ENCODE measurements at regions not wholly inside any gene's neighbourhood (a gene's known extent, or its start where the extent isn't known, plus 50 kb on each side); places are given as distances from the start of the nearest gene placed in this dataset.

GRCh38 chrX:42129022-42129940 lies 205.9 kb upstream of the CASK start:
- Mint-ChIP-seq H3K27ac (no peak overlapping the region), H3K4me1 (peaks cover 13 to 27% (median 18%) of the 10 kb centered on the region in 3 donors), H3K4me3 (no peak overlapping the region), H3K9me3 (no peaks in the 10 kb centered on the region), H3K36me3 (no peaks in the 10 kb centered on the region), H3K27me3 (no peaks in the 10 kb centered on the region)

GRCh38 chrX:42128587-42128986 lies 205.2 kb upstream of the CASK start:
- H3K27me3 Mint-ChIP-seq = no peaks in the 10 kb centered on the region
- no peaks in the 10 kb centered on the region for H3K36me3 Mint-ChIP-seq
- no peak overlapping the region for H3K27ac Mint-ChIP-seq
- H3K9me3 Mint-ChIP-seq = no peaks in the 10 kb centered on the region
- peaks cover 19 to 33% (median 23%) of the 10 kb centered on the region in 3 donors for H3K4me1 Mint-ChIP-seq
- H3K4me3 Mint-ChIP-seq = no peak overlapping the region

- no peaks in the 10 kb centered on the region for H3K27me3 Mint-ChIP-seq
- H3K27ac Mint-ChIP-seq = peak overlapping the region in 2 of 3 donors; percentile 44 to 76
- H3K4me3 Mint-ChIP-seq = peak overlapping the region in 2 of 4 donors; percentile 43 to 70
- no peaks in the 10 kb centered on the region for H3K36me3 Mint-ChIP-seq
- H3K9me3 Mint-ChIP-seq = no peaks in the 10 kb centered on the region
- peaks cover 19 to 35% (median 23%) of the 10 kb centered on the region in 3 donors for H3K4me1 Mint-ChIP-seq
These were observed 204.7 kb upstream of the CASK start for GRCh38 chrX:42128020-42128419.

- peaks cover 19 to 35% (median 23%) of the 10 kb centered on the region in 3 donors for H3K4me1 Mint-ChIP-seq
- H3K4me3 Mint-ChIP-seq = peak overlapping the region in 2 of 4 donors; percentile 43 to 70
- no peaks in the 10 kb centered on the region for H3K27me3 Mint-ChIP-seq
- H3K27ac Mint-ChIP-seq = peak overlapping the region in 2 of 3 donors; percentile 44 to 76
- H3K36me3 Mint-ChIP-seq = no peaks in the 10 kb centered on the region
- H3K9me3 Mint-ChIP-seq = no peaks in the 10 kb centered on the region
These were observed 204.2 kb upstream of the CASK start for GRCh38 chrX:42127563-42127962.

GRCh38 chrX:42123369-42123768 lies 200.0 kb upstream of the CASK start:
- no peaks in the 10 kb centered on the region for H3K27me3 Mint-ChIP-seq
- H3K36me3 Mint-ChIP-seq = no peaks in the 10 kb centered on the region
- H3K27ac Mint-ChIP-seq = no peak overlapping the region
- peaks cover 0 to 2% (median 0%) of the 10 kb centered on the region in 3 donors for H3K9me3 Mint-ChIP-seq
- no peak overlapping the region for H3K4me3 Mint-ChIP-seq
- peaks cover 11 to 22% (median 13%) of the 10 kb centered on the region in 3 donors for H3K4me1 Mint-ChIP-seq

- H3K36me3 Mint-ChIP-seq = no peaks in the 10 kb centered on the region
- H3K27ac Mint-ChIP-seq = no peak overlapping the region
- no peak overlapping the region for H3K4me3 Mint-ChIP-seq
- peaks cover 1% of the 10 kb centered on the region for H3K27me3 Mint-ChIP-seq
- peaks cover 3 to 4% (median 4%) of the 10 kb centered on the region in 3 donors for H3K9me3 Mint-ChIP-seq
- peaks cover 3 to 11% (median 11%) of the 10 kb centered on the region in 3 donors for H3K4me1 Mint-ChIP-seq
These were observed 195.7 kb upstream of the CASK start for GRCh38 chrX:42119076-42119475.

- no peaks in the 10 kb centered on the region for H3K36me3 Mint-ChIP-seq
- H3K4me3 Mint-ChIP-seq = no peak overlapping the region
- H3K27me3 Mint-ChIP-seq = peaks cover 1% of the 10 kb centered on the region
- H3K9me3 Mint-ChIP-seq = peaks cover 4 to 7% (median 7%) of the 10 kb centered on the region in 3 donors
- peaks cover 0 to 6% (median 4%) of the 10 kb centered on the region in 3 donors for H3K4me1 Mint-ChIP-seq
- peak overlapping the region in 1 of 3 donors; percentile 16 for H3K27ac Mint-ChIP-seq
These were observed 194.0 kb upstream of the CASK start for GRCh38 chrX:42117318-42117717.

GRCh38 chrX:42109428-42109827 lies 186.1 kb upstream of the CASK start:
- no peak overlapping the region for H3K4me3 Mint-ChIP-seq
- H3K4me1 Mint-ChIP-seq = peaks cover 13 to 18% (median 16%) of the 10 kb centered on the region in 3 donors
- peaks cover 0 to 7% (median 7%) of the 10 kb centered on the region in 3 donors for H3K9me3 Mint-ChIP-seq
- no peaks in the 10 kb centered on the region for H3K27me3 Mint-ChIP-seq
- no peaks in the 10 kb centered on the region for H3K36me3 Mint-ChIP-seq
- peak overlapping the region in 1 of 3 donors; percentile 36 for H3K27ac Mint-ChIP-seq

- peak overlapping the region in 1 of 4 donors; percentile 67 for H3K4me3 Mint-ChIP-seq
- no peaks in the 10 kb centered on the region for H3K36me3 Mint-ChIP-seq
- H3K4me1 Mint-ChIP-seq = peaks cover 16 to 18% (median 16%) of the 10 kb centered on the region in 3 donors
- no peaks in the 10 kb centered on the region for H3K27me3 Mint-ChIP-seq
- H3K27ac Mint-ChIP-seq = peak overlapping the region in 1 of 3 donors; percentile 24
- H3K9me3 Mint-ChIP-seq = peaks cover 3 to 10% (median 3%) of the 10 kb centered on the region in 3 donors
These were observed 184.4 kb upstream of the CASK start for GRCh38 chrX:42107495-42108488.

- H3K27ac Mint-ChIP-seq = peak overlapping the region in 1 of 3 donors; percentile 69
- no peaks in the 10 kb centered on the region for H3K36me3 Mint-ChIP-seq
- no peak overlapping the region for H3K4me3 Mint-ChIP-seq
- no peaks in the 10 kb centered on the region for H3K27me3 Mint-ChIP-seq
- H3K9me3 Mint-ChIP-seq = peaks cover 2 to 10% (median 3%) of the 10 kb centered on the region in 3 donors
- peaks cover 16 to 18% (median 16%) of the 10 kb centered on the region in 3 donors for H3K4me1 Mint-ChIP-seq
These were observed 183.2 kb upstream of the CASK start for GRCh38 chrX:42106556-42106955.

GRCh38 chrX:42102586-42103282 lies 179.4 kb upstream of the CASK start:
- Mint-ChIP-seq H3K9me3 (peaks cover 2 to 10% (median 3%) of the 10 kb centered on the region in 3 donors), H3K27ac (no peak overlapping the region), H3K36me3 (no peaks in the 10 kb centered on the region), H3K27me3 (peaks cover 1% of the 10 kb centered on the region), H3K4me1 (peaks cover 5 to 8% (median 7%) of the 10 kb centered on the region in 3 donors), H3K4me3 (no peak overlapping the region)

- Mint-ChIP-seq H3K27me3 (peaks cover 7% of the 10 kb centered on the region), H3K4me1 (peaks cover 6 to 9% (median 6%) of the 10 kb centered on the region in 3 donors), H3K4me3 (no peak overlapping the region), H3K27ac (no peak overlapping the region), H3K36me3 (no peaks in the 10 kb centered on the region), H3K9me3 (peaks cover 1 to 8% (median 2%) of the 10 kb centered on the region in 3 donors)
These were observed 175.5 kb upstream of the CASK start for GRCh38 chrX:42098900-42099299.

- Mint-ChIP-seq H3K27ac (no peak overlapping the region), H3K4me1 (peaks cover 6 to 8% (median 8%) of the 10 kb centered on the region in 3 donors), H3K4me3 (no peak overlapping the region), H3K9me3 (no peaks in the 10 kb centered on the region), H3K36me3 (no peaks in the 10 kb centered on the region), H3K27me3 (peaks cover 8% of the 10 kb centered on the region)
These were observed 174.1 kb upstream of the CASK start for GRCh38 chrX:42097486-42097885.

GRCh38 chrX:42096265-42096920 lies 173.0 kb upstream of the CASK start:
- H3K4me3 Mint-ChIP-seq = no peak overlapping the region

More at GRCh38 chrX:42096265-42096920, 173.0 kb upstream of the CASK start:
- Mint-ChIP-seq H3K27me3 (peaks cover 8% of the 10 kb centered on the region), H3K27ac (no peak overlapping the region), H3K4me1 (peaks cover 6 to 8% (median 8%) of the 10 kb centered on the region in 3 donors), H3K9me3 (no peaks in the 10 kb centered on the region), H3K36me3 (no peaks in the 10 kb centered on the region)
